Effector CD4-positive, alpha-beta T cell (primary cell): ENCODE measurements at regions not wholly inside any gene's neighbourhood (a gene's known extent, or its start where the extent isn't known, plus 50 kb on each side); places are given as distances from the start of the nearest gene placed in this dataset.
"Not testable (repeated sequence)": the region's sequence is repeated elsewhere in the genome, so short reads cannot be mapped to it uniquely, and the experiment has no call there.

Source experiments
- DNase-seq: peaks from one replicate; pipeline ENCODE4 v3.0.0-alpha.2; 2020

DNA sequence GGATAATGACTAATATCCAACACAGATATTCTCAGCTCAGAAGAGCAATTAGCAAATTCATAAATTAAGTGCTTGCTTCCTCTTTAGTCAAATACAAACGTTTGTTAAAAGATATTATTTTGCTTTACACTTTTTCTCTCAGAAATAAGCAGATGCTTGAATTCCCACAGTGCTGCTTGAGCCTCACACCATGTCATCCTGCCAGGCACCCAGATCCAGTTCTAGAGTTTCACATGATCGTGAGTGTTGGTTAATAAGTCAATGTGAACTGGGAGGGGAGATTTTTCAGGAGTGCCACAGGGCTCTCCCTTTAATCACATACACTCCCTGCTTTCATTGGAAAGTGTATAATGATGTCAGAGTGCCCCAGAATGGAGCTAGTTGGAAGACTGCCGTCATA is 352.0 kb downstream of the OR4F29 start:
- DNase-seq: not testable (repeated sequence)

DNA sequence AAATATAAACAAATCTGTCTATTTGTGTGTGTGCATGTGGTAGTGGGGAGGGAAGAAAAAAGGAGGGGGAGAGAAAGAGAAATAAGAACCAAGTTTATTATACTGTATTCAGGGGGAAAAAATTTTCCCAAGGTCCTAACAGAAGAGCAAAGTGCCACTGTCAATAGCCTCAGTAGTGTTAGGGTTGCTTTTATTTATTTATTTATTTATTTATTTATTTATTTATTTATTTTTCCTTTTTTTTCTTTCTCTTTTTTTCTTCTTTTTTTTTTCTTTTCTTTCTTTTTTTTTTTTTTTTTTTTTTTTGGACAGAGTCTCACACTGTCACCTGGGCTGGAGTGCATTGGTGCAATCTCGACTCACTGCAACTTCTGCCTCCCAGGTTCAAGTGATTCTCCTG is 352.7 kb downstream of the OR4F29 start:
- not testable (repeated sequence) for DNase-seq

DNA sequence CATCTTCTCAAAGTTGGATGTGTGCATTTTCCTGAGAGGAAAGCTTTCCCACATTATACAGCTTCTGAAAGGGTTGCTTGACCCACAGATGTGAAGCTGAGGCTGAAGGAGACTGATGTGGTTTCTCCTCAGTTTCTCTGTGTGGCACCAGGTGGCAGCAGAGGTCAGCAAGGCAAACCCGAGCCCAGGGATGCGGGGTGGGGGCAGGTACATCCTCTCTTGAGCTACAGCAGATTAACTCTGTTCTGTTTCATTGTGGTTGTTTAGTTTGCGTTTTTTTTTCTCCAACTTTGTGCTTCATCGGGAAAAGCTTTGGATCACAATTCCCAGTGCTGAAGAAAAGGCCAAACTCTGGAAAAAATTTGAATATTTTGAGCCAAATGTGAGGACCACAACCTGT is 360.2 kb downstream of the OR4F29 start:
- not testable (repeated sequence) for DNase-seq

DNA sequence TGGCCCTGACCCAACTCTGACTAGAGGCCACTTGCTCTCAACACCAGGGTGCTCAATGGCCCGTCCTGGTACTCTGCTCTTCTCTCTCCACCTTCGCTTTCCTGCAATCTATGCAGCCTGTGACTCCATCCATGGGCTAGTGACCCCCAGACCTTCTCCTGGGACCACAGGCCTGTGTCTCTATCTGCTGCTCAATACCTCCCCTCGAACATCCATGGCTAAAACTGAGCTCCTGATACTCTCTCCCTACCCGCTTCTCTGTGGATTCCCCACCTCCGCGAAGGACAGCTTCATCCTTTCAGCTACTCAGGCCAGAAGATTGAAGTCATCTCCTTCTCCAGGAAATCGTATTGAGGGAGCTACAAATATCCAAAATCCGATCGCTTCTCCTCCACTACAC is 363.4 kb downstream of the OR4F29 start:
- DNase-seq: not testable (repeated sequence)

DNA sequence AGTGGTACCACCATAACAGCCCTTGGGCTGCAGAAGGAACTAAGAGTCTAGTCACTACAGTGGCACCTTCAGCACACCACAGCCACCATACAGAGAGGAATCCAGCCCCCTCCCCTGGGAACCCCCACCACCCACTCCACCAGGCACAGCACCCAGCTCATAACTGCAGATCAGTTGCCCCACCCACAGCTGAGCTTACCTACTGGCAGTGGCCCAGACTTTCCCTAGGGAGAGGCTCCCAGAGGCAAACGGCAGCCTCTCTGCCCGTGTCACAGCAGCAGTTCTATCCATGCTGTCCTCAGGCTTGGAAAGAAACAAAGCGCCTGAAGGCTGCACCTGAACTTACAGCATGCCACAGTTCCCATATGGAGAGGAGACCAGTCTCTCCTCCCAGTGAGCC is 372.3 kb downstream of the OR4F29 start:
- not testable (repeated sequence) for DNase-seq

DNA sequence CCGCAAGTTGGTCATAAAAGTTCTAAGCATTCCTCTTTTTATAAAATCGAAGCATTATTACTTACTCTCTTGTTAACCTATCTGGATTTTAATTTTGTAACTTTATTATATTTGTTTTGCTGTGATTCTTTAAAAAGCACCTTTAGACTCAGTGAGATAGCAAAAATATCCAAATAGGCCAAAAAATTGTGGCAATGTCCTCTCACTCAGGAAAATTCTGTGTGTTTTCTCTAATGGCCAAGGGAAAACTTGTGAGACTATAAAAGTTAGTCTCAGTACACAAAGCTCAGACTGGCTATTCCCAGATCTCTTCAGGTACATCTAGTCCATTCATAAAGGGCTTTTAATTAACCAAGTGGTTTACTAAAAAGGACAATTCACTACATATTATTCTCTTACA is 386.4 kb downstream of the OR4F29 start, which contains the start of gene OR4F5:
Gene OR4F5, plus strand, starts transcription at position 301 of the 400 bp plus-strand sequence.
- not testable (repeated sequence) for DNase-seq

DNA sequence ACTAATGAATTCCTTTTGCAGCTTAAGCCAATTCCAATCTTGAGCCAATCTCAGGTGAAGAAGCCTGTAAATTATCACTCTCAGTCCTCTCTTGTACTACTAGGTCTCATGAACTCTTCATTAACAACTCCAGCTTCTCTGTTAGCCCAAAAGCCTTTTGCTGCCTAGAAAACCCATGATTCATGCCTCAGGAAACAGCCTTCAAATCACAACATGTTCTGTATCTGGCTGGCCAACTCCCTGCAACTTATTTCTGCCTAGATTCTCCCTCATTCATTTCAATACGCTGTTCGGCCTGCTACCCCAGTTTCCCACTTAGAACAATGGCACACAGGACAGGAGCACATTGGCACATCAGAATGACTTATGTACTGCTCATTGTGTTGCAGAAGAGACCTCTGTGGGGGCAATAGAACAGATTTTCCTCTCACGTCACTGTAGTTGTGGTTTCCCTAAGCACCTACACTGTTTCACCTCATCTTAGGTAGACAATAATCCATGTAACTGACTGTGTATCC is 395.4 kb downstream of the OR4F29 start:
- DNase-seq: not testable (repeated sequence)

DNA sequence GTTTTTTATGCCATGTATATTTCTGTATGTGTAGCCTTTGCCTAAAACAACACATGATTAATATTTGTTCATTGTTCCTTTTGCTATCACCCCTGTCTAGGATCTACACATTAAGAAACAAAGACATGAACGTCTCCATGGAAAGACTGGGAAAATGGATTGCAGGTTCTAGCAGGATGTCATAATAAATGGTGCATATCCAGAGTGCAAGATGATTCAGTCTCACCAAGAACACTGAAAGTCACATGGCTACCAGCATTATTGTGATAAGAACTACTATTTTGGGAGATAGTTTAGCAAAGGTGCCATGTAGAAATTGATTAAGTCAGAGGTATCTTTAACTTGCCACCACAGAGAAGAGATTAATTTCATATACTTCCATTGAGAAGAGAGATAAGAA is 398.3 kb downstream of the OR4F29 start:
- not testable (repeated sequence) for DNase-seq

DNA sequence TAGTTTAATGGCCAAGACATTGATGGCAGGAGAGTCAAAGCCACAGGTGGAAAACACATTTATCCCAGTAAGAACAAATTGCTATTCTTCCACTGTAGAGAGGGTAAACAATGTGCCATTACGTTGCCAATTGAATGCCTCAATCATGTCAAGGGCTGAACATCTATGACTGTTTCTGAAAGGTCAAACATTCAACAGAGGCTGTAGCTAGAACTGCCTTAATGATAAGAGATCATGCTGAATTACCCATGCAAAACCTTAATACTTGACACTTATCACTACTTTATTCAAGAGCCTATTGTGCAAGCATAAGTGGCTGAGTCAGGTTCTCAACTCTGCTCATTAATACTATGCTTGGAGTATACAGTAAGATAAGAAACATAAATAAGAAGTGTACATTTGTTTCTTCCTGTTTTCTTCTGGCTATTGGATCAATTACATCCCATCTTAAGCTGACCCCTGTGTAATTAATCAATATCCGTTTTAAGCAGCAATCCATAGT is 409.5 kb downstream of the OR4F29 start:
- not testable (repeated sequence) for DNase-seq

DNA sequence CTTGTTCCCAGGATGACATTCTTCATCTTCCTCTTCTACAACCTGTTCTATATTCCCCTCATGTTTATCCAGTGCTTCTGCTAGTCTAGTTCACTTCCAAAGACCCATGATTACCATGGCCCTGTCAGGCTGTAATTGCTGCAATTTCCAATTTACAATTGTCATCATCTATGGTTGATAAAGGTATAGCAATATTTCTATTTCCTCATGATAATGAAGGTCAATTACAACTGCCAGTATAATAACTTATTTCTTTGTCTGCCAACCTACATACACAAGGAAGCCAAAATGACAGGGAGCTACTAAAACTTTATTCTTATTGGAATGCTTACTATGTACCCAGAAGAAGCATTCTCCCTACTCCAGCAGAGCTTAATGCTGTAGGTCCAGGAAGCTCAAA is 410.3 kb downstream of the OR4F29 start:
- not testable (repeated sequence) for DNase-seq

DNA sequence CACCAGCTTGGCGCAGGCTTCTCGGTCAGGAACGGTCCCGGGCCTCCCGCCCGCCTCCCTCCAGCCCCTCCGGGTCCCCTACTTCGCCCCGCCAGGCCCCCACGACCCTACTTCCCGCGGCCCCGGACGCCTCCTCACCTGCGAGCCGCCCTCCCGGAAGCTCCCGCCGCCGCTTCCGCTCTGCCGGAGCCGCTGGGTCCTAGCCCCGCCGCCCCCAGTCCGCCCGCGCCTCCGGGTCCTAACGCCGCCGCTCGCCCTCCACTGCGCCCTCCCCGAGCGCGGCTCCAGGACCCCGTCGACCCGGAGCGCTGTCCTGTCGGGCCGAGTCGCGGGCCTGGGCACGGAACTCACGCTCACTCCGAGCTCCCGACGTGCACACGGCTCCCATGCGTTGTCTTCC is 422.3 kb downstream of the OR4F29 start:
- not testable (repeated sequence) for DNase-seq

DNA sequence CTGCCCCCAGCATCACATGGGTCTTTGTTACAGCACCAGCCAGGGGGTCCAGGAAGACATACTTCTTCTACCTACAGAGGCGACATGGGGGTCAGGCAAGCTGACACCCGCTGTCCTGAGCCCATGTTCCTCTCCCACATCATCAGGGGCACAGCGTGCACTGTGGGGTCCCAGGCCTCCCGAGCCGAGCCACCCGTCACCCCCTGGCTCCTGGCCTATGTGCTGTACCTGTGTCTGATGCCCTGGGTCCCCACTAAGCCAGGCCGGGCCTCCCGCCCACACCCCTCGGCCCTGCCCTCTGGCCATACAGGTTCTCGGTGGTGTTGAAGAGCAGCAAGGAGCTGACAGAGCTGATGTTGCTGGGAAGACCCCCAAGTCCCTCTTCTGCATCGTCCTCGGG is 434.2 kb downstream of the OR4F29 start:
- not testable (repeated sequence) for DNase-seq

DNA sequence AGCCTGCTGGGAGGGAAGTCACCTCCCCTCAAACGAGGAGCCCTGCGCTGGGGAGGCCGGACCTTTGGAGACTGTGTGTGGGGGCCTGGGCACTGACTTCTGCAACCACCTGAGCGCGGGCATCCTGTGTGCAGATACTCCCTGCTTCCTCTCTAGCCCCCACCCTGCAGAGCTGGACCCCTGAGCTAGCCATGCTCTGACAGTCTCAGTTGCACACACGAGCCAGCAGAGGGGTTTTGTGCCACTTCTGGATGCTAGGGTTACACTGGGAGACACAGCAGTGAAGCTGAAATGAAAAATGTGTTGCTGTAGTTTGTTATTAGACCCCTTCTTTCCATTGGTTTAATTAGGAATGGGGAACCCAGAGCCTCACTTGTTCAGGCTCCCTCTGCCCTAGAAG is 435.5 kb downstream of the OR4F29 start:
- DNase-seq: not testable (repeated sequence)

DNA sequence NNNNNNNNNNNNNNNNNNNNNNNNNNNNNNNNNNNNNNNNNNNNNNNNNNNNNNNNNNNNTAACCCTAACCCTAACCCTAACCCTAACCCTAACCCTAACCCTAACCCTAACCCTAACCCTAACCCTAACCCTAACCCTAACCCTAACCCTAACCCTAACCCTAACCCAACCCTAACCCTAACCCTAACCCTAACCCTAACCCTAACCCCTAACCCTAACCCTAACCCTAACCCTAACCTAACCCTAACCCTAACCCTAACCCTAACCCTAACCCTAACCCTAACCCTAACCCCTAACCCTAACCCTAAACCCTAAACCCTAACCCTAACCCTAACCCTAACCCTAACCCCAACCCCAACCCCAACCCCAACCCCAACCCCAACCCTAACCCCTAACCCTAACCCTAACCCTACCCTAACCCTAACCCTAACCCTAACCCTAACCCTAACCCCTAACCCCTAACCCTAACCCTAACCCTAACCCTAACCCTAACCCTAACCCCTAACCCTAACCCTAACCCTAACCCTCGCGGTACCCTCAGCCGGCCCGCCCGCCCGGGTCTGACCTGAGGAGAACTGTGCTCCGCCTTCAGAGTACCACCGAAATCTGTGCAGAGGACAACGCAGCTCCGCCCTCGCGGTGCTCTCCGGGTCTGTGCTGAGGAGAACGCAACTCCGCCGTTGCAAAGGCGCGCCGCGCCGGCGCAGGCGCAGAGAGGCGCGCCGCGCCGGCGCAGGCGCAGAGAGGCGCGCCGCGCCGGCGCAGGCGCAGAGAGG is 441.3 kb downstream of the OR4F29 start:
- DNase-seq: peak; percentile 2
